SK-N-SH treated with all-trans-retinoic acid at 6 μM for 48 hours (cell line): ENCODE measurements at regions not wholly inside any gene's neighbourhood (a gene's known extent, or its start where the extent isn't known, plus 50 kb on each side); places are given as distances from the start of the nearest gene placed in this dataset.

ENCODE experiments used
- ARNTL ChIP-seq: fragments of 450-650 bp; formaldehyde crosslinking; IDR thresholded peaks from 2 replicates; pipeline ENCODE4 v1.5.0; 2020; ENCODE audit warnings: low read depth, mild to moderate bottlenecking, moderate library complexity, borderline replicate concordance
- CREB5 ChIP-seq: fragments of 250-450 bp; sonication (Bioruptor Pico); IDR thresholded peaks from 2 replicates; pipeline ENCODE4 v1.5.1; 2020; ENCODE audit warnings: low read depth, mild to moderate bottlenecking, moderate library complexity
- CSDC2 ChIP-seq: fragments of 250-450 bp; sonication (Bioruptor Pico); IDR thresholded peaks from 2 replicates; pipeline ENCODE4 v1.5.0; 2020; ENCODE audit warnings: mild to moderate bottlenecking, moderate library complexity
- OSR1 ChIP-seq: fragments of 250-450 bp; sonication (Bioruptor Pico); IDR thresholded peaks from 2 replicates; pipeline ENCODE4 v1.8.0; 2022; ENCODE audit warnings: moderate library complexity, mild to moderate bottlenecking, inconsistent platforms
- PATZ1 ChIP-seq: fragments of 250-450 bp; sonication (Bioruptor Pico); IDR thresholded peaks from 2 replicates; pipeline ENCODE4 v1.8.0; 2020; ENCODE audit warnings: mild to moderate bottlenecking, moderate library complexity, borderline replicate concordance
- POU6F1 ChIP-seq: fragments of 250-450 bp; sonication (Bioruptor Pico); IDR thresholded peaks from 2 replicates; pipeline ENCODE4 v1.8.0; 2021; ENCODE audit warnings: low read depth, mild to moderate bottlenecking, moderate library complexity, borderline replicate concordance
- PPARA ChIP-seq: fragments of 250-450 bp; sonication (Bioruptor Pico); IDR thresholded peaks from 2 replicates; pipeline ENCODE4 v1.5.0; 2020; ENCODE audit warnings: mild to moderate bottlenecking, borderline replicate concordance
- TSHZ2 ChIP-seq: fragments of 250-450 bp; sonication (Bioruptor Pico); IDR thresholded peaks from 2 replicates; pipeline ENCODE4 v1.5.0; 2020; ENCODE audit warnings: mild to moderate bottlenecking, moderate library complexity
- ZC3H10 ChIP-seq: fragments of 250-450 bp; sonication (Bioruptor Pico); IDR thresholded peaks from 2 replicates; pipeline ENCODE4 v1.5.1; 2021; ENCODE audit warnings: mild to moderate bottlenecking, moderate library complexity
- ZFP3 ChIP-seq: fragments of 250-450 bp; sonication (Bioruptor Pico); IDR thresholded peaks from 2 replicates; pipeline ENCODE4 v1.5.0; 2020; ENCODE audit warnings: mild to moderate bottlenecking, moderate library complexity
- ZNF565 ChIP-seq: fragments of 450-650 bp; formaldehyde crosslinking; conservative IDR thresholded peaks from 2 replicates; pipeline ENCODE4 v1.5.0; 2020; ENCODE audit warnings: low read depth, mild to moderate bottlenecking, moderate library complexity

DNA sequence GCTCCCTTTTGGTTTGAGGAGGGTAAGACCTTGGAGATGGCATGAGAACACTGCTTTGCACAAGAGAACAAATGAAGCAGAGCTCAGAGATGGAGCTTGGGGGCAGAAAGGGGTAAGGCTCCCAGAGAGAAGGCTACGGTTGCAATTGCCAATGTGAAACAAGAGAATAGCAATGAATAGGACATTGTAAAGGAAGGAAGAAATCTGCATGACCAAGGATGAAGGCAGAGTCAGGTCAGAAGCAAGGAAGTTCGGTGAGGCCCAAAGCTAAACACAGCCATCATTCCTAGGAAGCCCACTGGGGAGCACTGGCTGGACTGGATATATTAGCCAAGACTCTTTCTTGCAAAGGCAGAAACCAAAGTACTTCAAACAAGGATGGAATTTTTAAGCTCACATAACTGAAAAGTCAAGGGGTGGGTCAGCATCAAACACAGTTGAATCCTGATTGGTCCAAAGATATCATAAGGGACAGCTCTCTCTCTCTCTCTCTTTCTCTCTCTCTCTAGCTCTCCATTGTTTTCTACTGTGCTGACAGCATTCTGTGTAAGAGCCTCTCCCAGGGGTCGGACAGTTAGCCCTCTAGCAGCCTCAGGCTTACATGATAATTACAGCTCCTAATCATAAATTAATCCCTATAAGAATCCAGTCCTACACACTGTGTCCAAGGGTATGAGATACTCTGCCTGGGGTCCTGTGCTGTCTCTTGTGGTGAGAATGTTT, 484.3 kb downstream of the SOX6 start:
- no peak for TF ChIP-seq CREB5 (CRISPR knock-in tag)
- TF ChIP-seq PPARA (CRISPR knock-in tag): no peak
- TF ChIP-seq OSR1: no peak
- TF ChIP-seq POU6F1 (CRISPR knock-in tag): no peak
- TF ChIP-seq PATZ1 (CRISPR knock-in tag): no peak
- TF ChIP-seq ARNTL (CRISPR knock-in tag): no peak
- no peak for TF ChIP-seq ZNF565 (CRISPR knock-in tag)
- TF ChIP-seq ZFP3: no peak
- TF ChIP-seq ZC3H10 (CRISPR knock-in tag): no peak
- TF ChIP-seq CSDC2 (CRISPR knock-in tag): no peak
- TF ChIP-seq TSHZ2 (CRISPR knock-in tag): no peak
